ENCODE measurements at regions not wholly inside any gene's neighbourhood (a gene's known extent, or its start where the extent isn't known, plus 50 kb on each side); places are given as distances from the start of the nearest gene placed in this dataset.

DNA sequence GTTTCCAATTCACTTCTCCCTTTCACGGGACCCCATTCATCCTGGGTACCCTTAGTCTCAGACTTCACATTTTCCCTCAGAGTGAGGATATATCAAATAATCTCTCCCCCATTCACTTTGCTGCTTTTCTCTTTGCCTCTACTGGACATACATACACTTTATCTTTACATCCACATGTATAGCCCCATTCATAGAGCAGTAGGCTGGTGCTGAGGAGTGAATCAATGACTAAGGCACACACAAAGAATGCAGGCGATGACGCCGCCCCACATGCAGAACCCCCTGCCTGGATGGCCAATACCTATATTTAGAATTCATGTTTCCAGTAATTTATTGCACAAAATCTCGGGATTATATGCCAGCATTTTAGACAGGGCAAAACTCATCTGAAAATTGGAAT lies 554.3 kb upstream of the TENM3 start:
- H3K4me3 ChIP-seq (replicated peaks; ENCODE audit: low read depth, low read length), result no peak overlapping the region
- TF ChIP-seq, protein P1, sequence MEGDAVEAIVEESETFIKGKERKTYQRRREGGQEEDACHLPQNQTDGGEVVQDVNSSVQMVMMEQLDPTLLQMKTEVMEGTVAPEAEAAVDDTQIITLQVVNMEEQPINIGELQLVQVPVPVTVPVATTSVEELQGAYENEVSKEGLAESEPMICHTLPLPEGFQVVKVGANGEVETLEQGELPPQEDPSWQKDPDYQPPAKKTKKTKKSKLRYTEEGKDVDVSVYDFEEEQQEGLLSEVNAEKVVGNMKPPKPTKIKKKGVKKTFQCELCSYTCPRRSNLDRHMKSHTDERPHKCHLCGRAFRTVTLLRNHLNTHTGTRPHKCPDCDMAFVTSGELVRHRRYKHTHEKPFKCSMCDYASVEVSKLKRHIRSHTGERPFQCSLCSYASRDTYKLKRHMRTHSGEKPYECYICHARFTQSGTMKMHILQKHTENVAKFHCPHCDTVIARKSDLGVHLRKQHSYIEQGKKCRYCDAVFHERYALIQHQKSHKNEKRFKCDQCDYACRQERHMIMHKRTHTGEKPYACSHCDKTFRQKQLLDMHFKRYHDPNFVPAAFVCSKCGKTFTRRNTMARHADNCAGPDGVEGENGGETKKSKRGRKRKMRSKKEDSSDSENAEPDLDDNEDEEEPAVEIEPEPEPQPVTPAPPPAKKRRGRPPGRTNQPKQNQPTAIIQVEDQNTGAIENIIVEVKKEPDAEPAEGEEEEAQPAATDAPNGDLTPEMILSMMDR (IDR thresholded peaks at IDR 0.05; ENCODE audit: low read length, missing control alignments), result no peak
- no peak for DNase-seq (ENCODE audit: low read depth)

DNA sequence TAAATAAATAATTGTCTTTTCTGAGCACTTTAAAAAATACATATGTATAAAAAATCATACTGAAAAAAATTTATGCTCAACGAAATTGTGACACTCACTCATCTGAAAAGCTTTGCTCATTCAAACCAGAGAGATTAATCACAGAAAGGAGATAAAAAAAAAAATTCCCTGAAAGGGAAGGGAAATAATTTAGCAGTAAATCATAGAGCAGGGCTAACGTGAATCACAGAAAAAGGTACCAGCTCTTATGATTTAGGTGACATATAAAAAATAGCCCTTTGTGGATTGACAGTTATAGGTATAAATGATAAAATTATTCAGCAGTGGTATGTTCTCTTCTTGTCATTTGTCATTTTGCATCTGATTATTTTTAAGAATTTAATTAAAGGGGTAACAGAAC lies 552.7 kb upstream of the TENM3 start:
- no peak for DNase-seq (ENCODE audit: low read depth)
- TF ChIP-seq, protein P1 (IDR thresholded peaks at IDR 0.05; ENCODE audit: low read length, missing control alignments), result no peak
- H3K4me3 ChIP-seq (replicated peaks; ENCODE audit: low read depth, low read length), result no peak overlapping the region

DNA sequence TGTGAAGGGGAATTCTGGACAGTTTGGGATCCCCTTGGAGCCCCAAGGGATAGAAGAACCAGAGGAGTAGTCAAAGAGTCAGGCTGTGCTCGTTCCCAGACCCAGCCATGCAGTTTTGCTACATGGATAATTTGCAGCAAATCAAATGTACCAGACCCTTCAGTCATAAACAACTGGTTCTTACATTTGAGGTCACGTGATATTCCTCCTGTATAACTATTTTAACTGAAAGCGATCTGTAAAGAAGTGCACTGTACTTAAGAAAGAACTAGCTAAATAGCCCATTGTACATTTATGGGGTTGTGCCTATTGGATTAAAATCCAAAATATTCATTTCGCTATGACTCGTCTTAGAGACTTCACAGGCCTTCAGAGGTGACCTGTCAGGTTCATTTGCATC lies 550.2 kb upstream of the TENM3 start:
- H3K4me3 ChIP-seq (replicated peaks; ENCODE audit: low read depth, low read length), result no peak overlapping the region
- DNase-seq (ENCODE audit: low read depth), result no peak
- TF ChIP-seq, protein P1 (IDR thresholded peaks at IDR 0.05; ENCODE audit: low read length, missing control alignments), result no peak

DNA sequence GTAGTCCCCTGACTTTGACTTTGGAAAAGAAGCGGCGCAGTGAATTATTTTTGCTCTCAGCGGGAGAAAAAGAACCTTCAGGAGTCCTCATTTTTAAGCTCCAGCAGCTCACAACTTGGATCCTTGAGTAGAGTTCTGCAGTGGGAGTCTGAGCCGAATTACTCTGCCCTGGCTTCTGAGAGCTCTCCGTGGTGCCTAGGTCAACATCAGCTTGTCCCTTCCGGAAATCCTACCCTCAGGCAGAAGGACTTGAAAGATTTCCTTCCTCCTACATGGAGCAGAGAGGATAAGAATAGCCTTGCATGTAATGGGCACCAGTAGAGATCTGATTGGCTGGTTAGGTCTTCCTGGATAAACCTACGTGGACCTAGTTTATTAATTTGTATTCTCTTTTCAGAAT lies 549.7 kb upstream of the TENM3 start:
- TF ChIP-seq, protein P1 (IDR thresholded peaks at IDR 0.05; ENCODE audit: low read length, missing control alignments), result no peak

DNA sequence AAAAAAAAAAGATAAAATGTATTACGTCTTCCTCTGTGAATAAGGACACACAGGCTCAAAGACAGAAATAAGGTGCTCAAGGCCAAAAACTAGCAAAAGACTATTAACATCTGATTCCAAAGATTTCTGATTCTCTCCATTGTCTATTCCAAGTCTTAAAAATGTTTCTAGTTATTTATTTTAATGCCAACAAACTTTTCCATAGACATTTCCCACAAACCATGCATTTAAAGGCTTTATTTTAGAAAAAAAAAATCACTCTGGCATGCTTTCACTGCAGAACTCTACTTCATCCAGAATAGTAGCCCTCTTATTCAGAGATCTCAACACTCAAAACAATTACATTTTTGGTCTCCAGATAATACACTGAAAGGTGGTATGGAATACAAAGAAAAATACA lies 545.0 kb upstream of the TENM3 start:
- TF ChIP-seq, protein P1 (IDR thresholded peaks at IDR 0.05; ENCODE audit: low read length, missing control alignments), result no peak
- no peak for DNase-seq (ENCODE audit: low read depth)
- H3K4me3 ChIP-seq (replicated peaks; ENCODE audit: low read depth, low read length), result no peak overlapping the region

More for the DNA sequence above, 549.7 kb upstream of the TENM3 start:
- DNase-seq (ENCODE audit: low read depth), result no peak
- no peak overlapping the region for H3K4me3 ChIP-seq (replicated peaks; ENCODE audit: low read depth, low read length)

DNA sequence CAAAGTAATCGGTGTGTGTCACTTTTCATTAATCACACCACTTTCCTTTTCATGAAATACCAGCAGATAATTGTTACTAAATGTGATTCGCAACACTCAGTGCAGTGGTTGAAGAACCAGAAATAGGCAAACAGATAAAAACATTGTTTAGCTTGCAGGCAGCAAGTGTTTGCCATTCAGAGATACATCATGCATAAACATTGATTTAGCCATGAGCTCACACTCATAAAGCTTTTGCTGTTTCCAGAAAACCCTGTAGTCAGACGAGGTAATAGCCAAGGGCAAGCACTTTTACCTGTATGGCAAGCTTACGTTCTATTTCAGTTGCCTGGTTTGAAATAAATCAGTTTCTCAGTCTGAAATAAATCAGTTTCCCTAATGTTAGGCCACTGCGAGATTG lies 542.0 kb upstream of the TENM3 start:
- TF ChIP-seq, protein P1 (IDR thresholded peaks at IDR 0.05; ENCODE audit: low read length, missing control alignments), result no peak
- no peak overlapping the region for H3K4me3 ChIP-seq (replicated peaks; ENCODE audit: low read depth, low read length)
- no peak for DNase-seq (ENCODE audit: low read depth)

DNA sequence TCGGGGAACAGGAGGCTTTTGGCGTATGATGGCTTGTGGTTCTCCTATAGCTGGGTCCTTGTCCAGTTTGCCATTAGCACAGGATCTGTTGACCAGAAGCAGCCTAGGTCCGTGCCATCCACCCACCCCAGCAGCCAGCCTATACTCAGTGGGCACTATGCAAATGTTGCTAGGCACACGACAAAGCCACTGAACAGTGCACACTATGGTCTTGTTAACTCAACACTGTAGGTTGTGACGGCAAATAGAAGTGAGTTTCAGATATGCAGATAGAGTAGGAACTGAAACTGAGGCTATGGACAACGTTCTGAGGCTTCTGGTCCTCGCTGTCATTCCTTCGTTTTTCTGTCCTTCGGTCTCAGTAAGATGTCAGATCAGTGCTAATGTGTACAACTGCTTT lies 541.3 kb upstream of the TENM3 start:
- DNase-seq (ENCODE audit: low read depth), result no peak
- no peak overlapping the region for H3K4me3 ChIP-seq (replicated peaks; ENCODE audit: low read depth, low read length)
- TF ChIP-seq, protein P1 (IDR thresholded peaks at IDR 0.05; ENCODE audit: low read length, missing control alignments), result no peak
